ENCODE measurements at regions not wholly inside any gene's neighbourhood (a gene's known extent, or its start where the extent isn't known, plus 50 kb on each side); places are given as distances from the start of the nearest gene placed in this dataset.
"Not testable (repeated sequence)": the region's sequence is repeated elsewhere in the genome, so short reads cannot be mapped to it uniquely, and the experiment has no call there.

- H3K4me3 Mint-ChIP-seq, result no peak overlapping the region
- DNase-seq (no peak), ATAC-seq (no peak)
- no peak overlapping the region for H3K27ac Mint-ChIP-seq
- H3K4me1 Mint-ChIP-seq, result no peaks in the 10 kb centered on the region
- H3K27me3 Mint-ChIP-seq, result peaks cover 24% of the 10 kb centered on the region
- H3K9me3 ChIP-seq (ENCODE audit: control insufficient read depth, low read length, poor library complexity, severe bottlenecking), result no peaks in the 10 kb centered on the region
- no peaks in the 10 kb centered on the region for H3K36me3 Mint-ChIP-seq (ENCODE audit: low read depth)
Measured at GRCh38 chr11:116331381-116331780, 441.4 kb downstream of the BUD13 start.

GRCh38 chr11:116330439-116331185 lies 442.2 kb downstream of the BUD13 start:
- Mint-ChIP-seq H3K36me3 (ENCODE audit: low read depth) (no peaks in the 10 kb centered on the region), H3K4me3 (no peak overlapping the region), H3K4me1 (no peaks in the 10 kb centered on the region), H3K27me3 (peaks cover 24% of the 10 kb centered on the region), H3K27ac (no peak overlapping the region)
- ATAC-seq (no peak), DNase-seq (no peak)
- no peaks in the 10 kb centered on the region for H3K9me3 ChIP-seq (ENCODE audit: control insufficient read depth, low read length, poor library complexity, severe bottlenecking)

GRCh38 chr11:116329354-116330090 lies 443.3 kb downstream of the BUD13 start:
- no peaks in the 10 kb centered on the region for H3K9me3 ChIP-seq (ENCODE audit: control insufficient read depth, low read length, poor library complexity, severe bottlenecking)
- Mint-ChIP-seq H3K27ac (no peak overlapping the region), H3K4me3 (no peak overlapping the region), H3K4me1 (no peaks in the 10 kb centered on the region), H3K27me3 (peaks cover 24% of the 10 kb centered on the region), H3K36me3 (ENCODE audit: low read depth) (no peaks in the 10 kb centered on the region)
- ATAC-seq, result no peak
- DNase-seq, result no peak

- Mint-ChIP-seq H3K4me1 (no peaks in the 10 kb centered on the region), H3K36me3 (ENCODE audit: low read depth) (no peaks in the 10 kb centered on the region), H3K27me3 (peaks cover 23% of the 10 kb centered on the region), H3K4me3 (no peak overlapping the region), H3K27ac (no peak overlapping the region)
- ATAC-seq, result no peak
- no peaks in the 10 kb centered on the region for H3K9me3 ChIP-seq (ENCODE audit: control insufficient read depth, low read length, poor library complexity, severe bottlenecking)
- no peak for DNase-seq
Measured at GRCh38 chr11:116328851-116329250, 443.9 kb downstream of the BUD13 start.

- Mint-ChIP-seq H3K4me3 (no peak overlapping the region), H3K36me3 (ENCODE audit: low read depth) (no peaks in the 10 kb centered on the region), H3K4me1 (no peaks in the 10 kb centered on the region), H3K27me3 (peaks cover 20% of the 10 kb centered on the region), H3K27ac (no peak overlapping the region)
- no peaks in the 10 kb centered on the region for H3K9me3 ChIP-seq (ENCODE audit: control insufficient read depth, low read length, poor library complexity, severe bottlenecking)
- ATAC-seq (no peak), DNase-seq (no peak)
Measured at GRCh38 chr11:116328391-116328790, 444.4 kb downstream of the BUD13 start.

GRCh38 chr11:116326146-116326545 lies 446.6 kb downstream of the BUD13 start:
- no peak for DNase-seq
- Mint-ChIP-seq H3K4me1 (no peaks in the 10 kb centered on the region), H3K27ac (no peak overlapping the region), H3K27me3 (peaks cover 20% of the 10 kb centered on the region), H3K36me3 (ENCODE audit: low read depth) (no peaks in the 10 kb centered on the region), H3K4me3 (no peak overlapping the region)
- ATAC-seq, result no peak
- no peaks in the 10 kb centered on the region for H3K9me3 ChIP-seq (ENCODE audit: control insufficient read depth, low read length, poor library complexity, severe bottlenecking)

GRCh38 chr11:116325247-116325646 lies 447.5 kb downstream of the BUD13 start:
- Mint-ChIP-seq H3K4me3 (no peak overlapping the region), H3K27me3 (peaks cover 20% of the 10 kb centered on the region), H3K4me1 (no peaks in the 10 kb centered on the region), H3K27ac (no peak overlapping the region), H3K36me3 (ENCODE audit: low read depth) (no peaks in the 10 kb centered on the region)
- no peak for DNase-seq
- no peaks in the 10 kb centered on the region for H3K9me3 ChIP-seq (ENCODE audit: control insufficient read depth, low read length, poor library complexity, severe bottlenecking)
- no peak for ATAC-seq

GRCh38 chr11:116324077-116324476 lies 448.7 kb downstream of the BUD13 start:
- peaks cover 20% of the 10 kb centered on the region for H3K27me3 Mint-ChIP-seq
- not testable (repeated sequence) for H3K9me3 ChIP-seq (ENCODE audit: control insufficient read depth, low read length, poor library complexity, severe bottlenecking); H3K36me3 Mint-ChIP-seq (ENCODE audit: low read depth); H3K4me3 Mint-ChIP-seq; ATAC-seq; H3K4me1 Mint-ChIP-seq; H3K27ac Mint-ChIP-seq; DNase-seq

- ATAC-seq, result no peak
- H3K4me3 Mint-ChIP-seq, result no peak overlapping the region
- H3K4me1 Mint-ChIP-seq, result no peaks in the 10 kb centered on the region
- no peaks in the 10 kb centered on the region for H3K9me3 ChIP-seq (ENCODE audit: control insufficient read depth, low read length, poor library complexity, severe bottlenecking)
- no peaks in the 10 kb centered on the region for H3K36me3 Mint-ChIP-seq (ENCODE audit: low read depth)
- peaks cover 19% of the 10 kb centered on the region for H3K27me3 Mint-ChIP-seq
- no peak overlapping the region for H3K27ac Mint-ChIP-seq
- DNase-seq, result no peak
Measured at GRCh38 chr11:116317212-116317611, 455.6 kb downstream of the BUD13 start.

- Mint-ChIP-seq H3K27ac (no peak overlapping the region), H3K27me3 (peaks cover 27% of the 10 kb centered on the region), H3K4me1 (no peaks in the 10 kb centered on the region), H3K4me3 (no peak overlapping the region), H3K36me3 (ENCODE audit: low read depth) (no peaks in the 10 kb centered on the region)
- ATAC-seq (no peak), DNase-seq (no peak)
- no peaks in the 10 kb centered on the region for H3K9me3 ChIP-seq (ENCODE audit: control insufficient read depth, low read length, poor library complexity, severe bottlenecking)
Measured at GRCh38 chr11:116314006-116314405, 458.8 kb downstream of the BUD13 start.

- H3K9me3 ChIP-seq (ENCODE audit: control insufficient read depth, low read length, poor library complexity, severe bottlenecking), result no peaks in the 10 kb centered on the region
- no peak overlapping the region for H3K4me3 Mint-ChIP-seq
- H3K4me1 Mint-ChIP-seq, result no peaks in the 10 kb centered on the region
- no peak overlapping the region for H3K27ac Mint-ChIP-seq
- ATAC-seq (no peak), DNase-seq (no peak)
- peaks cover 27% of the 10 kb centered on the region for H3K27me3 Mint-ChIP-seq
- no peaks in the 10 kb centered on the region for H3K36me3 Mint-ChIP-seq (ENCODE audit: low read depth)
Measured at GRCh38 chr11:116312570-116313391, 460.0 kb downstream of the BUD13 start.

GRCh38 chr11:116311206-116311605 lies 461.6 kb downstream of the BUD13 start:
- H3K4me1 Mint-ChIP-seq, result no peaks in the 10 kb centered on the region
- ATAC-seq (no peak), DNase-seq (no peak)
- peaks cover 27% of the 10 kb centered on the region for H3K27me3 Mint-ChIP-seq
- H3K36me3 Mint-ChIP-seq (ENCODE audit: low read depth), result no peaks in the 10 kb centered on the region
- no peak overlapping the region for H3K27ac Mint-ChIP-seq
- H3K4me3 Mint-ChIP-seq, result no peak overlapping the region
- H3K9me3 ChIP-seq (ENCODE audit: control insufficient read depth, low read length, poor library complexity, severe bottlenecking), result no peaks in the 10 kb centered on the region

- no peaks in the 10 kb centered on the region for H3K9me3 ChIP-seq (ENCODE audit: control insufficient read depth, low read length, poor library complexity, severe bottlenecking)
- no peak for DNase-seq
- H3K27ac Mint-ChIP-seq, result no peak overlapping the region
Measured at GRCh38 chr11:116310698-116311097, 462.1 kb downstream of the BUD13 start.

More at GRCh38 chr11:116310698-116311097, 462.1 kb downstream of the BUD13 start:
- H3K36me3 Mint-ChIP-seq (ENCODE audit: low read depth), result no peaks in the 10 kb centered on the region
- peaks cover 27% of the 10 kb centered on the region for H3K27me3 Mint-ChIP-seq
- no peaks in the 10 kb centered on the region for H3K4me1 Mint-ChIP-seq
- no peak overlapping the region for H3K4me3 Mint-ChIP-seq
- ATAC-seq, result no peak

Data from T-helper 17 cell (primary cell).